ENCODE measurements at regions not wholly inside any gene's neighbourhood (a gene's known extent, or its start where the extent isn't known, plus 50 kb on each side); places are given as distances from the start of the nearest gene placed in this dataset.

- TF ChIP-seq POLR2AphosphoS5 (IDR thresholded peaks at IDR 0.05; ENCODE audit: borderline replicate concordance, low read depth, low read length) (no peak), EZH2 (IDR thresholded peaks at IDR 0.05) (no peak), FOXP2 (optimal IDR thresholded peaks at IDR 0.05; ENCODE audit: control extremely low read depth, extremely low read length, insufficient read depth) (no peak)
Measured at GRCh38 chr1:81517987-81518386, 282.7 kb upstream of the ADGRL2 start.

All from SK-N-MC (cell line).